Pulmonary artery endothelial cell (primary cell): ENCODE measurements at regions not wholly inside any gene's neighbourhood (a gene's known extent, or its start where the extent isn't known, plus 50 kb on each side); places are given as distances from the start of the nearest gene placed in this dataset.
A peak's percentile ranks its signal among the peaks of the same experiment; 100 is the strongest.

ENCODE experiments used
- DNase-seq: peaks from one replicate; pipeline ENCODE4 v3.0.0-alpha.2; 2011; ENCODE audit warnings: low read depth, low spot score

DNA sequence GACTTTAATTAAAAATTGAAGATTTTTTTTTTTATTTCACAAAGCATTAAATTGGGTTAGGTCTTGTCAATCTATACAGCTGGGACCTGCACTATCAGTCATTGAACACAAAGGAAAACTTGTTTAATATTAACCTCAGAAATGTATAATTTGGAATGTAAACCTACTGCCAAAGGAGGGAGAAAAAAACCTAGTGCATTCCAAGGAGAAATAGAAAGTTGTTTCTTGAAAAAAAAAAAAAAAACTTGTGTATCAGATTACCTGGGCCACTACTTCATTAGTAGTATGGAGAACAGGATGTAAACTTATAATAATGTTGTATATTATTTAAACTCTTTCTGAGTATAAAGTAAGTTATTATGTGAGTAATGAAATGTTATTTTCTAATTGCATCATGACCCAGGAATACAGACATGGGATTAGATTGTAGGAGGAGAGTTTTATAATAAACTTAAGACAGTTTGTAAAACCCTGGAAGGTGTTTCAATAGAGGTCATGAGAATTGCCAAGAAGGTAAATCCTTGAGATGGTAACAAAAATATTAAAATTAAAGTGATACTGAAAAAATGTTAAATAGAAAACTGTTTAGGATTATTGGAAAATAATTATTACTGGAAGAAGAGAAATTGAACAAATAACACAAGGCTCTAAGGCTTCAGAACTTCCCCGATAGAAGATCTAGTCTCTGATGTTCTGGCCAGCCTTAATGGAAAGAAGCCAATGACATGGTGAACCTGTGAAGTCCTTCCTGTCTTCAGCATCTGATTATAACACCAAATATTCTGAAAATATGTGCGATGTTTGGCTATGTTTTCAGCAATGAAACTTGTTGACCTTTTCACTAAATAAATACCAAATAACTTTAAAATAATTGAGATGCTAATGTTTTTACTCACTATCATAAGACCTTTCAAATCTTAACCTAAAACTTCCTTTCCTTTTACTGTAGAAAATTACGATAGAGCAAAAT, 412.8 kb upstream of the LYPLAL1 start:
- DNase-seq = no peak

GRCh38 chr1:218763538-218763937, 410.1 kb upstream of the LYPLAL1 start:
- no peak for DNase-seq

- DNase-seq = peak; percentile 53
These were observed 407.9 kb upstream of the LYPLAL1 start for GRCh38 chr1:218765753-218766152.

- no peak for DNase-seq
These were observed 401.7 kb upstream of the LYPLAL1 start for GRCh38 chr1:218771931-218772330.

GRCh38 chr1:218772575-218772974, 401.1 kb upstream of the LYPLAL1 start:
- no peak for DNase-seq

GRCh38 chr1:218775501-218776021, 398.1 kb upstream of the LYPLAL1 start:
- DNase-seq = no peak

DNA sequence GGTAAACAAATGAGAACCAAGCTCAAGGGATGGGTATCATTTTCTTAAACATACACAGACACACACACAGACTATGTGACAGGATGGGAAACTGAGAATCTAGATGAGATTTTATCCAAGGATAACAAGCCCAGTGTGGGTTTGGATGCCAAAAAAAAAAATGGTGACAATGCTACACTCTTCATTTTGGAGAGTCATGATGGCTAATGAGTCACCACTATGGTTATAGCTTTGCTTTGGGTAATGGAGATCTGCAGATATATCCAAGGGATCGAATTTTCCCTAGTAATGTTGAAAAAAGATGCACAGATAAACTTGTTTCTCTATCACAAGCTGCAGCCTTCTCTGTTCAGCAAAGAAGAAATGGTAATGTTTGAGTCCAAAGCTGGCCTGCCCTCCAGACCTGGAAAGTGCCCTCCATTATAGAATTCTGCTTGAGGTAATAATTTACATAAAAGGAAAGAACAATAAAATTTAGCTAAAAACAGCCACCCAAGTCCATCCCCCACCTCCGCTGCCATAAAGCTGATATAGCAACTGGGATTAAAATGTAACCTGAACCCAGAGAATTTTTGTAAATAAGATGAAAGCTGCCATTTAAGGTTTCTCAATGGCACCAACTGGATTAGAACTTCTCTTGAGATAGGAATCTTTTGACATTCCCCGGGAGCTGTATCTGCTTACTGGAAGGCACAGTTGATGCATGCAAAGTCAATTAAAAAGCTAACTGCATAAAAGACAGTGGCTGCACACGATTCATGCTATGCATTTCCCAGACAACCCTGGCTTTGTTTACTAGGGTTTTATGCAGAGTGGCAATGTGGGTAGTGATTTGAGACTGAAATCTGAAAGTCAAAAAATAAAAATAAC, 395.2 kb upstream of the LYPLAL1 start:
- no peak for DNase-seq

DNA sequence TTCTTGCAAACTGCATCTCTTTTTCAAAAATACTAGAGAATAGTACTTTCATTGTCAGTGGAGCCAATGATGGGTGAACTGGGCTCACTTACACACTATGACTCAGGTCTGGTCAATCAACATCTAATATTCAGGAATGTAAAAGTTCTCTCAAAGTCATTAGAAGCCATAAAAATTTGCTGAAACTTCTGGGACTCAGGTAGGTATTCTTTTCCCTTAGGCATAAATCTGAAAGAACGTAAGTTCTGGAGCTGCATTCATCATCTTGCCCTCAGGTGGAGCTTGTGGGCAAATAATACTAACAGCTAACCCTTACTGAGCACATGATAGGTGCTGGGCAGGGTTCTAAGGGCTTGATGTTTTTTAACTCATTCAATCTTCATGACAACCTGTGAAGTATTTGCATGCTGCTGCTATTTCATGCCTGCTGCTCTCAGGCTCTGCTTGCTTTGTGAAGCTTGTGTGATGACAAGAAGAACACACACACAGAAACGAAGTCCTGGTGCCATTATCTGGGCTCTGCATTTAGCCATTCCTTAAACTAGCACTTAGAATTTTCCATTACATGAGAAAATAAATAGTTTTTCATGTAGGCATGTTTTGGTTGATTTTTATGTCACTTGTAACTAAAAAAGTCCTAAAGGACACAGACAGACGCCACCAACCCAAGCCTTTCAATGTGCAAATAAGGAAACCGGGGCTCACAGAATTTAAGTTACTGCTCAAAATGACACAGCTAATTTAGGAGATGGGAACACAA, 394.2 kb upstream of the LYPLAL1 start:
- no peak for DNase-seq

DNA sequence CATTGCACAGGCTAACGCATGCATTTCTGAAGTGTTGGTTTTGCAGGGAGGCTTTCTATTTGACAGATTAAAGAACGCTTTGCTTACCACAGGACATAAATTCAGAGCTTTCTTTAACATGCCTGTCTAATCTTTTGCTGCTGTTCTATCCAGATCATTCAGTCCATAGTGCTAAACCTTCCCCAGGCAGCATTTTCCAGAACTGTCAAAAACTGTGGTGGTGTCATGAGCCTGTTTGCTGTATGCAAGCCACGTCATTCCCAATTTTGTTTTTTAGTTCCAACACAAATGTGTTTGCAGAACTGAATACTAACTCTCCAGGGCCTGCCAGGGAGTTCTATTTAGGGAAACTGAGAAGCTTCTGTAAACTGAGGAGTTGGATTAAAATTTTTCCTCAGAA, 390.5 kb upstream of the LYPLAL1 start:
- no peak for DNase-seq

DNA sequence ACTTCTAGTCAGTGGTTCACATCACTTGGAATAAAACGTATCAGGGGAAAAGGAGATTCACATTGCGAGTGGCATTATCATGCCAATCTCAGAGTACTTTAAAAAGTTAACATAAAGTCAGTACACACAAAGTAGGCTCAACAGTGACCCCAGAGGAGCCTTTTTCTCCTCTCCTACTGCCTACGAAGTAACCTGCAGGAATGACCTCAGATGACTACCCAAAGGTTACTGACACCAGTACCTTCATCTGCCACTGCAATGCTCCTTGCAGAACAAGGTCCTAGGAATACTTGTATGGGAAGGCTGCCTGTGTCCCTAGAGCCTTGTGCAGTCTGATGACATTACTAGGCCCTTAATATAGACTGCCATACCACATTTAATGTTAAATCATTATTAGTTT, 389.8 kb upstream of the LYPLAL1 start:
- no peak for DNase-seq

DNA sequence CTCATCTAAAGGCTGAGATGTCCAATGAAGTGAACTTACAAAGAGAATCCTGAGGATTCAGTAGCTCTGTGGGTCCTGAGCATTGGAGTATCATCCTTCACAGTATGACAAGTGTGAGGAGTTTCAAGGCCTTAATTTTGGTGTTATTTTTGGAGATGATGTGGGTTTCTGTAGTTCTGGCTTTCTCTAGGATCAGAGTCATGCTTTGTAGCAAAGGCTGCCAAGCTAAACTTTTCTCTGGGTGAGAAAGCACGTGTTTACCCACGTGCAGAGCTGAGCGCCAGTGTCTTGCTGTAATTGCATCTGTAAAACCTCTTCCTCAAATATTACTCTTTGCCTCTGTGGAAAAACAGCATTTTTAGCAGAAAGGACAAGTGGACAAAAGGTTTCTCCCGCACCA, 387.8 kb upstream of the LYPLAL1 start:
- DNase-seq = no peak

- no peak for DNase-seq
These were observed 385.9 kb upstream of the LYPLAL1 start for GRCh38 chr1:218787826-218788225.

DNA sequence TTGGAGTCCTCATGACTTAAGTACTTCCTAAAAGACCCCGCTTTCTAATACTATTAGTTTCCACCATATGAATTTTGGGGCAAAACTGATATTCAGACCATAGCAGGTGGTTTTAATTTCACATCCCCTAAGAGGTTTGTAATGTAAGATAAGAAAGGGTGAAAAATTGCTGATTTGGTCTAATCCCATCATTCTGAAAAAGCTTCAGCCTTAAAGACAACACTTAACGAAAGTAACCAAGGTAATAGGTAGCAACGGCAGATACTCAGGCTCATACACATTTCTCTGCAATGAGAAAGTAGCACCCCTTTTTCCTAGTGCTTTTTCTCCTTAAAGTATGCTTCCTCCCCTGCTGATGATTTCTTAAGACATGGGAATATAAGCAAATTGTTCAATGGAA, 376.9 kb upstream of the LYPLAL1 start:
- no peak for DNase-seq

- no peak for DNase-seq
These were observed 370.9 kb upstream of the LYPLAL1 start for GRCh38 chr1:218802799-218803198.

GRCh38 chr1:218803351-218803997, 370.2 kb upstream of the LYPLAL1 start:
- no peak for DNase-seq

GRCh38 chr1:218804014-218804785, 369.5 kb upstream of the LYPLAL1 start:
- DNase-seq = no peak

GRCh38 chr1:218809061-218809460, 364.6 kb upstream of the LYPLAL1 start:
- DNase-seq = no peak

- DNase-seq = no peak
These were observed 364.1 kb upstream of the LYPLAL1 start for GRCh38 chr1:218809625-218810024.

DNA sequence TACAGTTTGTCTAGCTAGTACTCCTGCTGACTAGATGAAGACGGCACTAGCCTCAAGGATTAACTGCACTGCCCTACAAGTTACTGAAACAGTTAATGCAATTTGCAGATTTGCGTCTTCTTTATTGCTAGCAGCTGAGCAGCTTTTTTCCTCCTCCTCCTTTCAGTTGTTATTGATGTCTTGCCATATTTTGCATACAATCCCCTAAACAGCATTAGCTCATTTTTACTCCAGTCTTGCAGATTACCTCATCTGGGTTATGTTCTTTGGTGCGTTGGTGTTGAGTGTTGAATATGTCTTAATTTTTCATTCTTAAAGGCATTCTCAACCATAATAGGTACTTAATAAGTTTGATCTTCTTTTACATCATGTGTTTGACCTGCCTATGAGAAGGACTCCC, 363.4 kb upstream of the LYPLAL1 start:
- DNase-seq = no peak

GRCh38 chr1:218811497-218811896, 362.2 kb upstream of the LYPLAL1 start:
- DNase-seq = no peak
